ENCODE measurements at regions not wholly inside any gene's neighbourhood (a gene's known extent, or its start where the extent isn't known, plus 50 kb on each side); places are given as distances from the start of the nearest gene placed in this dataset.
A peak's percentile ranks its signal among the peaks of the same experiment; 100 is the strongest.

GRCh38 chr18:26653943-26654615 is 105.7 kb upstream of the KCTD1 start:
- no peak for TF ChIP-seq POLR2A (IDR thresholded peaks at IDR 0.05)
- peak in 1 of 4 experiments; percentile 3 for TF ChIP-seq CTCF (IDR thresholded peaks at IDR 0.05)
- TF ChIP-seq POLR2AphosphoS5 (IDR thresholded peaks at IDR 0.05) = no peak

Data from prostate gland (tissue), 2 donors.